C4-2B (cell line): ENCODE measurements at regions not wholly inside any gene's neighbourhood (a gene's known extent, or its start where the extent isn't known, plus 50 kb on each side); places are given as distances from the start of the nearest gene placed in this dataset.

Experiments used
- ZFX ChIP-seq: fragments of 450-650 bp; IDR thresholded peaks from 2 replicates; pipeline ENCODE4 v1.6.1; 2017
- TF ChIP-seq, protein P1 (sequence below): fragments of 450-650 bp; conservative IDR thresholded peaks from 2 replicates; pipeline ENCODE4 v1.5.1; 2017; ENCODE audit warnings: mild to moderate bottlenecking

DNA sequence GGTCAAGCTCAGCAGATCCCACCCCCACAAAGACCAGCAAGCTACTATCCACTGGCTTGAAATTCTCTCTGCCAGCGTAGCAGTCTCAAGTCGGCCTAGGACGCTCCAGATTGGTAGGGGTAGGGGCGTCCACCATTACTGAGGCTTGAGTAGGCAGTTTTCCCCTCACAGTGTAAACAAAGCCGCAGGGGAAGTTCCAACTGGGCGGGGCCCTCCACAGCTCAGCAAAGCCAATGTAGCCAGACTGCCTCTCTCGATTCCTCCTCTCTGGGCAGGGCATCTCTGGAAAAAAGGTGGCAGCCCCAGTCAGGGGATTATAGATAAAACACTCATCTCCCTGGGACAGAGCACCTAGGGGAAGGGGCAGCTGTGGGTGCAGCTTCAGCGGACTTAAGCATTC lies 1064.9 kb upstream of the TENM4 start:
- TF ChIP-seq, protein P1, sequence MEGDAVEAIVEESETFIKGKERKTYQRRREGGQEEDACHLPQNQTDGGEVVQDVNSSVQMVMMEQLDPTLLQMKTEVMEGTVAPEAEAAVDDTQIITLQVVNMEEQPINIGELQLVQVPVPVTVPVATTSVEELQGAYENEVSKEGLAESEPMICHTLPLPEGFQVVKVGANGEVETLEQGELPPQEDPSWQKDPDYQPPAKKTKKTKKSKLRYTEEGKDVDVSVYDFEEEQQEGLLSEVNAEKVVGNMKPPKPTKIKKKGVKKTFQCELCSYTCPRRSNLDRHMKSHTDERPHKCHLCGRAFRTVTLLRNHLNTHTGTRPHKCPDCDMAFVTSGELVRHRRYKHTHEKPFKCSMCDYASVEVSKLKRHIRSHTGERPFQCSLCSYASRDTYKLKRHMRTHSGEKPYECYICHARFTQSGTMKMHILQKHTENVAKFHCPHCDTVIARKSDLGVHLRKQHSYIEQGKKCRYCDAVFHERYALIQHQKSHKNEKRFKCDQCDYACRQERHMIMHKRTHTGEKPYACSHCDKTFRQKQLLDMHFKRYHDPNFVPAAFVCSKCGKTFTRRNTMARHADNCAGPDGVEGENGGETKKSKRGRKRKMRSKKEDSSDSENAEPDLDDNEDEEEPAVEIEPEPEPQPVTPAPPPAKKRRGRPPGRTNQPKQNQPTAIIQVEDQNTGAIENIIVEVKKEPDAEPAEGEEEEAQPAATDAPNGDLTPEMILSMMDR = no peak
- no peak for TF ChIP-seq ZFX
